Stimulated activated CD8-positive, alpha-beta memory T cell treated with anti-CD3 and anti-CD28 coated beads, Interleukin-12 subunit alpha, Interleukin-12 subunit beta, amount 100 ng/mL, for 4 hours (primary cell): ENCODE measurements at regions not wholly inside any gene's neighbourhood (a gene's known extent, or its start where the extent isn't known, plus 50 kb on each side); places are given as distances from the start of the nearest gene placed in this dataset.
"Not testable (repeated sequence)": the region's sequence is repeated elsewhere in the genome, so short reads cannot be mapped to it uniquely, and the experiment has no call there.

ENCODE experiments used
- DNase-seq: peaks from one replicate; pipeline ENCODE4 v3.0.0-alpha.2; 2020; ENCODE audit warnings: low read depth

DNA sequence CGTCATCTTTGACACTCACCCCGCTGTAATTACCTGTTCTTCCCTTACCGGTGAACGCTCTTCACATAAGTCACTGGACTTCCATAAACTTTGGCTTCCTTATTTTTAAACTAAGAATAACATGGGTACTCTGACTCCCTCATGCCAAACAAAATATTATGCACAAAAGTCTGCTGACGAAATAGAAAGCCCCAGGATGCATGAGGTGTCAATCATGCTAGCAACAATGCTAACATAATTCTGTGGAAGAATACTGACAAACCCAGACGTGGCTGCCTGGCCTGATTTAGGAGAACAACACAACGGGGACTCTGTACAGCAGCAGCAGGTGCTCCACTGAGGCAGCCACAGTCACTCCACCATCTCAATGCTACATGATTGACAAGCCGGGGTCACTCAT is 137.5 kb downstream of the CCDC71L start:
- no peak for DNase-seq

GRCh38 chr7:106522696-106523095 is 138.3 kb downstream of the CCDC71L start:
- DNase-seq, result no peak

DNA sequence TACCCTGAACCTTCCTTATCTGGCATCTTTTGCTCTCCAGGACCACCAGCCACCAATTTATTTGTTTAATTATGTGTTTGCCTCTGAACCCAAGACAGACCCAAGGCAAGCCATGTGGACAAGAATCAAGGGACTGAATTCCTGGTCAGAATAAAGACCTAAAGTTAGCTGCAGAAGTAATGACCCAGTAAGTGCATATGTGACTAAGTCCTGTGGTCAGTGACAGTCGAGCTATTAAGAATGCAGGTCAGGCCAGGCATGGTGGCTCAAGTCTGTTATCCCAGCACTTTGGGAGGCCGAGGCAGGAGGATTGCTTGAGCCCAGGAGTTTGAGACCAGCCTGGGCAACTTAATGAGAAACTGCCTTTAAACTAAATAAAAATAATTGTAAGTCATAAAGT is 139.4 kb downstream of the CCDC71L start:
- no peak for DNase-seq

DNA sequence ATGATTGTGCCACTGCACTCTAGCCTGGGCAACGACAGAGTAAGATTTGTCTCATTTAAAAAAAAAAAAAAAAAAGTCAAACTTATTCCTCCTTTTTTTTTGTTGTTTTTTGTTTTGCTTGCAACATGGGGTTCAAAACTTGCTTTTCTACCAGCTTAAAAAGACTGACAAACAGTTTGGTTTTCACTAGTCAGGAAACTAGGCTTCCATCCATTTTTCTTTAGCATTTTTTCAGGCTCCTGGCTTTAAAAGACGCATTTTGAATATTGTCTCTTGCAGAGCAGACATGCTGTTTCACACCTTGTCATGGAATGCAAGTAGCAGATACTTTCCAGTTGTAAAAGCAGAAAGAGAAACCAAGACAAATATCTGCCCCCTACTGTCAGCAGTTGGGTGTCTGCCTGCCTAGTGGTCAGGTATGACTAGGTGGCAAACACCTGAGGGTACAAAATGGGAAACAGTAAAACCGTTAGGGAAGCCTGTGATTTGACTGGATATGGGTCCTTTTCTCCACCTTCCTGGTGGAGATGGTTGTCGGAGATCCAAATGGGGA is 139.9 kb downstream of the CCDC71L start:
- DNase-seq, result no peak

GRCh38 chr7:106518967-106519366 is 142.0 kb downstream of the CCDC71L start:
- DNase-seq, result no peak

- DNase-seq, result no peak
Measured at GRCh38 chr7:106518239-106518638, 142.7 kb downstream of the CCDC71L start.

DNA sequence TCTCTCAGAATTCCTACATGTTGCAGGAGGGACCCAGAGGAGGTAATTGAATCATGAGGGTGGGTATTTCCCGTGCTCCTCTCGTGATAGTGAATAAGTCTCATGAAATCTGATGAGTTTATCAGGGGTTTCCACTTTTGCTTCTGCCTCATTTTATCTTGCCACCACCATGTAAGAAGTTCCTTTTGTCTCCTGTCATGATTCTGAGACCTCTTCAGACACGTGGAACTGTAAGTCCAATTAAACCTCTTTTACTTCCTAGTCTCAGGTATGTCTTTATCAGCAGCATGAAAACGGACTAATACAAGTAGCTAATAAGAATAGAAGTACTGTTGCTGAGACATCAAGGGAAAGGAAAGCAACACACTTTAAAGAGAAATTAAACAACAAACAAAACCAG is 143.4 kb downstream of the CCDC71L start:
- DNase-seq, result no peak

DNA sequence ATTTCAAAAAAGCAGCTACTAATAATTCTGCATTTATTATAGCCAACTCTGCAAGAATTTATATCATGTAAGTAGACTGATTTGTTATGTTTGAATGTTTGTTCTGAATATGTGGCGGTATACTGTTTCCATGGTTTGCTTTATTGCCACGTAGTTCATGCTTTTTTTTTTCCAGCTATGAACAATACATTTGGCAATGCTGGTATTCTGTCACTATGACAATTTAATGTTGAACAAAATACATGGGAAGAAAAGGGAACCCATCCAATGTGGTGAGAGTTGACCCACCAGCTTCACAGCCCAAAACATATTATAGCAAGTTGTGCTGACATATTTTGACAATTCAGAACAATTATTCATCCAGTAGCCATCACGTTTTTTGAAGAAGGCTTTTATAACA is 145.6 kb downstream of the CCDC71L start:
- no peak for DNase-seq

DNA sequence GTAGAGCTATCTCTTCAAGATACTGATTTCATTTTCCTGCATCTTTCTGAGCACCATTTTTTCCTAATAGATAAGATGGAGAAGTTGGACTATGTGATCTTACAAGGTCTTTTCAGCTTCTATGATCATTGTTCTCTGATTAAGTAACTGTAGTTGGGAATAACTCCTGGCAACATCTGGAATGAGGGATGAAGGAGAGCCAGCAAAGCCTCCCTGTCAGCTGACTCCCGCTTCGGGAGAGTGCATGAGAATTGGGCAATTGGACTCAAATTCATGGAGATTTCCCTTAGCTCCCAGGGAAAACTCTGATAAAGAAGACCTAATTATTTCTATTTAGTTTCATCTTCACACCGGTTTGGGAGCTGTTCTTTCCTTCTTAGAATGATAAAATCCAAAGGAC is 146.1 kb downstream of the CCDC71L start:
- DNase-seq, result no peak

- DNase-seq, result no peak
Measured at GRCh38 chr7:106512217-106512616, 148.7 kb downstream of the CCDC71L start.

DNA sequence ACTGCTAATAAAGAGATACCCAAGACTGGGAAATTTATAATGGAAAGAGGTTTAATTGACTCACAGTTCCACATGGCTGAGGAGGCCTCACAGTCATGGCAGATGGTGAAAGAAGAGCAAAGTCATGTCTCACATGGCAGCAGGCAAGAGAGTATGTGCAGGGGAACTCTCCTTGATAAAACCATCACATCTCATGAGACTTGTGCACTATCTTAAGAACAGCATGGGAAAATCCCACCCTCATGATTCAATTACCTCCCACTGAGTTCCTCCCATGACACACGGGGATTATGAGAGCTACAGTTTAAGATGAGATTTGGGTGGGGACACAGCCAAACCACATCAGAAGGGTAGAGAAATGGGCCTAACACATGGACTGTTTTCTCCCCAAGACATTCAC is 156.3 kb downstream of the CCDC71L start:
- no peak for DNase-seq

DNA sequence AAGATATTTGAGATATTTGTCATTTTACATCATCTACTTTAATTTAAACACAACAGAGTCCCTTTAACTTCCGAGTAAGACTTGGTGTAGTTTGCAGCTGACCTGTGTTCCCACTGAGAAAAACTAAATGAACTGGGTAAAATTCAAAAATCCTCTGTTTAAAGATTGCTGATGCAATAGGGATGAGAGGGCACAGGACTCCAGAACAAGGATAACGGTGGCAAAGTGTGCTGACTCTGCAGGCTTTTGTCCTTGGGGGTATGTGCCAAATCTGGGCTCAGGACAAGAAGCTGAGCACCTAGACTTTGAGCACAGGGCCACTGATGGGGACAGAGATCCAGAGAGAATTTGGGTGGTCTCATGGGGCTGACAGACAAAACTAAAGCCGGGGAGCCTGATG is 156.8 kb downstream of the CCDC71L start:
- no peak for DNase-seq

GRCh38 chr7:106503626-106504025 is 157.3 kb downstream of the CCDC71L start:
- no peak for DNase-seq

DNA sequence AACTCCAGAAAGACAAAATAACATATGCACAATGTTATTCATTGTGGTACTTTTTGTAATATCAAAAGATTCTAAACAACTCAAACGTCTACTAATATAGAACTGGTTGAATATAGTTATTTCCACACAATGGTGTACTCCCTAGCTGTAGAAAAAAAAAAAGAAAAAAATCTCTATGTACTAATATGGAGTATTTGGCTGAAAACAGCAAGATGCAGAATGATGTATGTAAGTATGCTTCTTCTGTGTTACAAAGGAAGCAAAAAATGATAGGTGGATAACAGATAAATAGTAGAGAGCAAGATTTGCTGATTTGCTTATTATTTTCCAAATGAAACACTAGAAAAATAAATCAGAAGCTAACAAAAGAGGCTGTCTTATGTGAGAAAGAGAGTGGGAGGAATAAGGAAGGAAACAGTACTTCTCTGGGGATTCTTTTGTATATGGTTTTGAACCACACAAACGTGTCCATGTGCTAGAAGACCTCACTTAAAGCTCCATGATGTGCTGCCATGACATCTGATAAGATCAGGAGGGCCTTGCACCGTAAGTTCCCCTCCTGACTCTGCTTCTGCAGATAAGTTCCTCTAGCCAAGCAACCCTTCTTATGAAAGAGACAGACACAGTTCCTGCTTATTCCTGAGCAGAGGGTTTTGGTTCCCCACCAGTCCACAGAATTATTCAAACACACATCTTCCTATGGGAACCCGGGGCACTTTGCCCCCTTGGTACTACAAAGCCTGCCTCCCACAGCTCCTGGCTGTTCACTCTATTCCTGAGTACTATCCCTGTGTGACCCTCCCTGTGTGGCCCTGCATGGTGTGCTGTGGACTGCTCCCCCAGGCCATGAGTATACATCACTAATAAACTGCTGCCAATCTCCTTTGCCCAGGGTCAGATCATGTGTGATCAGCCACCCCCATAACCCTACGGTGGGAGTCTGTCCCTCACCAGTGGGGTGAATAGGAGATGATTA is 159.1 kb downstream of the CCDC71L start:
- DNase-seq, result no peak

GRCh38 chr7:106499897-106500296 is 161.1 kb downstream of the CCDC71L start:
- DNase-seq, result no peak

- DNase-seq, result not testable (repeated sequence)
Measured at GRCh38 chr7:106498005-106498404, 163.0 kb downstream of the CCDC71L start.

DNA sequence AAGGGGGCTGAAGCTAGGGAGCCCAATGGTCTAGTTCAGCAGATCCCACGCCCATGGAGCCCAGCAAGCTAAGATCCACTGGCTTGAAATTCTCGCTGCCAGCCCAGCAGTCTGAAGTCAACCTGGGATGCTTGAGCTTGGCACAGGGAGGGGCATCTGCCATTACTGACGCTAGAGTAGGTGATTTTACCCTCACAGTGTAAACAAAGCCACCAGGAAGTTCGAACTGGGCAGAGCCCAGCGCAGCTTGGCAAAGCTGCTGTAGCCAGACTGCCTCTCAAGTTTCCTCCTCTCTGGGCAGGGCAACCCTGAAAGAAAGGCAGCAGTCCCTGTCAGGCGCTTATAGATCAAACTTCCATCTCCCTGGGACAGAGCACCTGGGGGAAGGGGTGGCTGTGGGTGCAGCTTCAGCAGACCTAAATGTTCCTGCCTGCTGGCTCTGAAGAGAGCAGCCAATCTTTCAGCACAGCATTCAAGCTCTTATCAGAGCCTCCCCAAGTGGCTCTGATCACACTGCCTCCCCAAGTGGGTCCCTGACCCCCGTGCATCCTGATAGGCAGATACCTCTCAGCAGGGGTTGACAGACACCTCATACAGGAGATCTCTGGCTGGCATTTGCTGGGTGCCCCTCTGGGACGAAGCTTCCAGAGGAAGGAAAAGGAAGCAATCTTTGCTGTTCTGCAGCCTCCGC is 167.8 kb downstream of the CCDC71L start:
- no peak for DNase-seq

DNA sequence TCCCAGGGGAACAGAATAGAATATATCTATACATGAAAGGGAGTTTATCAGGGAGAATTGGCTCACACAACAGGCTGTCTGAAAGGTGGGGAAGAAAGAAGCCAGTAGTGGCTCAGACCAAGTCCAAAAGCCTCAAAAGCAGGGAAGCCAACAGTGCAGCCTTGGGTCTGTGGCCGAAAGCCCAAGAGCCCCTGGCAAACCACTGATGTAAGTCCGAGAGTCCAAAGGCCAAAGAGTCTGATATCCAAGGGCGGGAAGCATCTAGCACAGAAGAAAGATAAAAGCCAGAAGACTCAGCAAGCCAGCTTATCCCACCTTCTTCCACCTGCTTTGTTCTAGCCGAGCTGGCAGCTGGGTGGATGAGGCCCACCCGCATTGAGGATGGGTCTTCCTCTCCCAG is 172.5 kb downstream of the CCDC71L start:
- DNase-seq, result no peak

DNA sequence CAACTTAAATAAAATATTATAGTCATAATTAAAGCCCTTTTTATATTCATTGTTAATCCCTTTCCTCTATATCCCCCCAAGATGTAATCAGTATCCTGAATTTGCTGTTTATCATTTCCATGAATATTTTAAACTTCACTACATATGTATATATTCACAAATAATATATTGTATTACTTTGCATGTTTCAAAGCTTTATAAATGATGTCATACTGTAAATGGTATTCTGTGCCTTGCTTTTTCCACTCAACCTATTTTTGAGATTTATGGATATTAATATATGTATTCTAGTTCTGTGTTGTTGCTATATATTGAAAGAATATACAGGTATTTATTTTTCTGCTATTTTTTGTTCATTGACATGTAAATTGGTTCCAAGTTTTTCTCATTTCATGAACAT is 173.1 kb downstream of the CCDC71L start:
- no peak for DNase-seq

DNA sequence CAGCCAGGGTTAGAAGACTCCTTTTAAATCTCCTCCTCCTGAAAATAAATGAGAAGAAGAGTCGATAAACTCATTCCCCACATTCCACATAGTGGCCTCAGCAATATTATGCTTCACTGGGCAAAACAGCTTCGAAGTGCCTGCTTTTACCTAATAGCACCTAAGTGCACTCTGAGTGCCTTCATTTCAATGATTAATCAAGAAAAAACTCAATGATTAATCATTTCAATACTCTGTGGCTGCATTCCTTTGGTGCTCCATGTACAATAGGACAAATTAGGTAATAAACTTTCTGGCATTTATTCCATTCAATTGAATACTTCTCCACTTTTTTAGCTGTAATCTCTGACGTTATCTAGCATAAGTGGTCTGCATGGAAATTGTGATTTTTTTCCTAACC is 174.6 kb downstream of the CCDC71L start:
- DNase-seq, result no peak

GRCh38 chr7:106485919-106486318 is 175.0 kb downstream of the CCDC71L start:
- no peak for DNase-seq

- no peak for DNase-seq
Measured at GRCh38 chr7:106485031-106485551, 175.9 kb downstream of the CCDC71L start.

DNA sequence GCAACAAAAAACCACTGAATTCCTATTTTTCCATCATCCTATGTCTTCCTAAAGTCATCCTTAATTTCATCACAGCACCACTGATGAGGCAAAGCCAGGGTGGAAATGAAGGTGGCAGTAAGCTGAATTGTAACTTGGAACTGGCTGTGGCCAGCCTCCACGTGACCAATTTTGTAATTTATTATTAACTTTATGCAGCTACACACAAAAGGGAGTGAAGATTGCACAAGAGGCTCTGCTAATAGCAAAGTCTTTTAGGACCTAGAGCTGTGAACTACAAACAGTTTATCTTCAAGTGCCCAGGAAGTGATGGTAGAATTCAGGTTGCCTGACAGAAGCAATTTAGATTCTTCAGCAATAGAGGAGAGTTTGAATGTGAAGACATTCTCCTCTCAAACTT is 176.4 kb downstream of the CCDC71L start:
- DNase-seq, result no peak
